HG02938 (cell line): ENCODE measurements at regions not wholly inside any gene's neighbourhood (a gene's known extent, or its start where the extent isn't known, plus 50 kb on each side); places are given as distances from the start of the nearest gene placed in this dataset.
"Not testable (repeated sequence)": the region's sequence is repeated elsewhere in the genome, so short reads cannot be mapped to it uniquely, and the experiment has no call there.

Source experiments
- ATAC-seq: cut with Tn5 transposase; IDR thresholded peaks from one replicate; pipeline ENCODE4 v1.9.1; 2021; ENCODE audit warnings: mild to moderate bottlenecking, moderate library complexity; ENCODE audit not compliant: unreplicated experiment

- ATAC-seq, result no peak
Observed at GRCh38 chr6:137313928-137314855, 95.0 kb upstream of the IFNGR1 start.

- no peak for ATAC-seq
Observed at GRCh38 chr6:137313211-137313610, 94.0 kb upstream of the IFNGR1 start.

GRCh38 chr6:137311940-137312339, 92.8 kb upstream of the IFNGR1 start:
- no peak for ATAC-seq

GRCh38 chr6:137309078-137309762, 90.0 kb upstream of the IFNGR1 start:
- no peak for ATAC-seq

GRCh38 chr6:137307163-137307854, 88.1 kb upstream of the IFNGR1 start:
- ATAC-seq, result no peak

- no peak for ATAC-seq
Observed at GRCh38 chr6:137305691-137306090, 86.5 kb upstream of the IFNGR1 start.

GRCh38 chr6:137304020-137304780, 85.0 kb upstream of the IFNGR1 start:
- no peak for ATAC-seq

- ATAC-seq, result no peak
Observed at GRCh38 chr6:137303441-137303840, 84.3 kb upstream of the IFNGR1 start.

GRCh38 chr6:137299681-137300080, 80.5 kb upstream of the IFNGR1 start:
- ATAC-seq, result no peak

GRCh38 chr6:137297887-137298286, 78.7 kb upstream of the IFNGR1 start:
- no peak for ATAC-seq

- ATAC-seq, result not testable (repeated sequence)
Observed at GRCh38 chr6:137292326-137292725, 73.1 kb upstream of the IFNGR1 start.

- ATAC-seq, result no peak
Observed at GRCh38 chr6:137291441-137291840, 72.3 kb upstream of the IFNGR1 start.

- ATAC-seq, result no peak
Observed at GRCh38 chr6:137290601-137291261, 71.5 kb upstream of the IFNGR1 start.

GRCh38 chr6:137286916-137287315, 67.7 kb upstream of the IFNGR1 start:
- no peak for ATAC-seq

- ATAC-seq, result no peak
Observed at GRCh38 chr6:137286368-137286767, 67.2 kb upstream of the IFNGR1 start.

GRCh38 chr6:137284811-137285110, 65.6 kb upstream of the IFNGR1 start:
- ATAC-seq, result no peak

- ATAC-seq, result peak; percentile 68
Observed at GRCh38 chr6:137283940-137284810, 65.0 kb upstream of the IFNGR1 start.

- no peak for ATAC-seq
Observed at GRCh38 chr6:137283080-137283479, 63.9 kb upstream of the IFNGR1 start.

- no peak for ATAC-seq
Observed at GRCh38 chr6:137282254-137282653, 63.1 kb upstream of the IFNGR1 start.
